A673 (cell line): ENCODE measurements at regions not wholly inside any gene's neighbourhood (a gene's known extent, or its start where the extent isn't known, plus 50 kb on each side); places are given as distances from the start of the nearest gene placed in this dataset.

ENCODE experiments used
- EZH2 ChIP-seq: fragments of 200-600 bp; sonication (generic); IDR thresholded peaks from 2 replicates; pipeline ENCODE4 v1.6.1; 2017; ENCODE audit warnings: borderline replicate concordance, low read depth, mild to moderate bottlenecking, mixed read lengths, antibody characterized with exemption, low read length; ENCODE audit not compliant: poor library complexity, severe bottlenecking
- TF ChIP-seq, protein P1 (sequence below): fragments of 300-800, 200-600 bp; sonication (generic); conservative IDR thresholded peaks from 2 replicates; pipeline ENCODE4 v1.5.1; 2017; ENCODE audit warnings: low read depth, mild to moderate bottlenecking, antibody characterized with exemption, low read length, moderate library complexity, mixed read lengths

DNA sequence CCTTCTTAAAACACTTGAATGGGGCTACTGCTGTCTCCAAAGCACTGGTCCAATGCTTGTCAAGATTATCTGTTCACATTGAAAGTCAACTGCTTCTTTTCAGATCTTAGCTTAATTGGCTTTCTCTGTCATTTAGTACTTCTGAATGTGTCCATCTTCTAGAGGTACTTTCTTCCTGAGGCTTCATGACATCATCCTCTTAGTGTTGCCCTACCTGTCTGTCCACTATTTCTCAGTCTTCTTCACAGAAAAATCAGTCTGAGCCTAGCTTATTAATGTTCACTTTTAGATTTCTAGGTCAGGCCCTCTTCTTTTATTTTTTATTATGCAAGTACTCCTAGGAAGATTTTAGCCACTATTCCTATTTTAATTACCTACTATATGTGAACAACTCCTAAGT lies 899.9 kb downstream of the DTWD2 start:
- TF ChIP-seq, protein P1, sequence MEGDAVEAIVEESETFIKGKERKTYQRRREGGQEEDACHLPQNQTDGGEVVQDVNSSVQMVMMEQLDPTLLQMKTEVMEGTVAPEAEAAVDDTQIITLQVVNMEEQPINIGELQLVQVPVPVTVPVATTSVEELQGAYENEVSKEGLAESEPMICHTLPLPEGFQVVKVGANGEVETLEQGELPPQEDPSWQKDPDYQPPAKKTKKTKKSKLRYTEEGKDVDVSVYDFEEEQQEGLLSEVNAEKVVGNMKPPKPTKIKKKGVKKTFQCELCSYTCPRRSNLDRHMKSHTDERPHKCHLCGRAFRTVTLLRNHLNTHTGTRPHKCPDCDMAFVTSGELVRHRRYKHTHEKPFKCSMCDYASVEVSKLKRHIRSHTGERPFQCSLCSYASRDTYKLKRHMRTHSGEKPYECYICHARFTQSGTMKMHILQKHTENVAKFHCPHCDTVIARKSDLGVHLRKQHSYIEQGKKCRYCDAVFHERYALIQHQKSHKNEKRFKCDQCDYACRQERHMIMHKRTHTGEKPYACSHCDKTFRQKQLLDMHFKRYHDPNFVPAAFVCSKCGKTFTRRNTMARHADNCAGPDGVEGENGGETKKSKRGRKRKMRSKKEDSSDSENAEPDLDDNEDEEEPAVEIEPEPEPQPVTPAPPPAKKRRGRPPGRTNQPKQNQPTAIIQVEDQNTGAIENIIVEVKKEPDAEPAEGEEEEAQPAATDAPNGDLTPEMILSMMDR, result no peak
- TF ChIP-seq EZH2, result no peak
